Lung microvascular endothelial cell (primary cell): ENCODE measurements at regions not wholly inside any gene's neighbourhood (a gene's known extent, or its start where the extent isn't known, plus 50 kb on each side); places are given as distances from the start of the nearest gene placed in this dataset.
"Not testable (repeated sequence)": the region's sequence is repeated elsewhere in the genome, so short reads cannot be mapped to it uniquely, and the experiment has no call there.

ENCODE experiments used
- DNase-seq, 2 donors: peaks; one replicate each; pipeline versions ENCODE4 v3.0.0 to v3.0.0-alpha.2; 2010; ENCODE audit warnings: low read depth in 2 of 2

DNA sequence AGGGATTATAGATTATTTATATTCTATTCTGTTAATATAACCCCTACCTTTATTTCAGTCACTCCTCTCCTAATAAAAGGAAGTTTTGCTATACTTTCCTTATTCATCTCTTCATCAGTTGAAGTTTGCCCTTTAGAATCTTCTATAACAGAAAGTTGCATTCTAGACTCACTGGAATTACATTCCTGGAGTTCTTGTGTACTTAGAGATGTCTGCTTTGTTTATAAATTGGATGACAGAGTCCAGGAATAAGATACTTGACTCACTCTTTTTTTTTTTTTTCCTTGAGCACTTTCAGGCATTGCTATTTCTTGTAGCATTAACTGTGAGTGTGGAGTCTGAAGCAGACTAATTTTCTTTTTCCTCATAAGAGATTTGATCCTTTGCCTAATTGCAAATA, 640.8 kb downstream of the XPNPEP1 start:
- DNase-seq, result no peak

DNA sequence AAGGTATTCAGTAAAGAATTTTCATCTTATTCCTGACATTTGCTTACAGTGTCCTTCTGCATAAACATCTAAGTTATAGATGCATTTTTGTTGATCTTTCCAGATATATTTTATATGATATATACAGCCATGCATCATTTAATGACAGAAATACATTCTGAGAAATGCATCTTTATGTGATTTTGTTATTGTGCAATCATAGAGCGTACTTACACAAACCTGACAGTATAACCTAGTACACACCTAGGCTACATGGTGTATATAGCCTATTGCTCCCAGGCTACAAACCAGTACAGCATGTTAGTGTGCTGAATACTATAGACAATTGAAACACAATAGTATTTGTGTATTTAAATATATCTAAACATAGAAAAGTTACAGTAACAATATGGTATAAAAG, 642.0 kb downstream of the XPNPEP1 start:
- no peak for DNase-seq

DNA sequence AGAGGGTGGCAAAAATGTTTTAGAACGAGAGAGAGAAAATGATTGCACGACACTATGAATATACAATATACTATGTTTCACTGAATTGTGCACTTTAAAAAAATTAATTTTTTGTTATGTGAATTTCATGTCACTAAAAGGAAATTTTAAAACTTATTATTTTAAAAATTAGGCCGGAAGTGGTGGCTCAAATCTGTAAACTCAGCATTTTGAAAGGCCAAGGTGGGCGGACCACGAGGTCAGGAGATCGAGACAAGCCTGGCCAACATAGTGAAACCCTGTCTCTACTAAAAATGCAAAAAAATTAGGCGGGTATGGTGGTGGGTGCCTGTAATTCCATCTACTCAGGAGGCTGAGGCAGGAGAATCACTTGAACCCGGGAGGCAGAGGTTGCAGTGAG, 642.5 kb downstream of the XPNPEP1 start:
- DNase-seq, result no peak

DNA sequence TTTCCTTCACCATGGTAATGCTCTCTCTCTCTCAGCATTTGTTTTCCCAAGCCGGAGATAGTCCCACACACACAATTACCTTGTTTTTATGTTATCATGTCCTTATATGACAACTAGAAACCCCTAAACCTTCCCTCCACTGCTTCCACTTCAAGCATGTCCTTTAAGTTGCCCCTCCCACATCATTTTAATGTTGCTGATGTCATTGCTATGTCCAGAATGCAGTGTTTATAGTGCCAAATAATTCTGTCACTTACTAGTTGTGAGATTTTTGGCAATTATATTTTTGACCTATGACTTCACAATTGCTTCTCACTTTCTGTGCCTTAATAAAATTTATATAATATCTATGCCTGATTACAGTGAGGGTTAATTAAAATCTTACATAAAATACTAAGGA, 645.9 kb downstream of the XPNPEP1 start:
- DNase-seq, result no peak

DNA sequence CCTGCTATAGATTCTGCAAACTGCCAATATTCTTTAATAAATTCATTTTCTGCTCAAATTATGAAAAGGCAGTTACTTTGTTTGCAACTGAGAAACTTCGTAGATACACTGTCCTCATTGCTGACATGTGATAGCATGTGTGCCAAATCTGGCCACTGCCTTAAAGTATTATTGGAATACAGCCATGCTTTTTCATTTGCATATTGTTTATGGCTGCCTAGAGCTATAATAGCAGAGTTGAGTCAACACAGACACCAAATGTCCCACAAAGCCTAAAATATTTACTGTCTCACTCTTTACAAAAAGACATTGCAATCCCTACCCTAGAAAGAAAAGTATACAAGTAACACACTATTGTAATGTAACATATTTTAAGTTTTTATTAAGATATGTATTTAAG, 647.4 kb downstream of the XPNPEP1 start:
- DNase-seq, result no peak

DNA sequence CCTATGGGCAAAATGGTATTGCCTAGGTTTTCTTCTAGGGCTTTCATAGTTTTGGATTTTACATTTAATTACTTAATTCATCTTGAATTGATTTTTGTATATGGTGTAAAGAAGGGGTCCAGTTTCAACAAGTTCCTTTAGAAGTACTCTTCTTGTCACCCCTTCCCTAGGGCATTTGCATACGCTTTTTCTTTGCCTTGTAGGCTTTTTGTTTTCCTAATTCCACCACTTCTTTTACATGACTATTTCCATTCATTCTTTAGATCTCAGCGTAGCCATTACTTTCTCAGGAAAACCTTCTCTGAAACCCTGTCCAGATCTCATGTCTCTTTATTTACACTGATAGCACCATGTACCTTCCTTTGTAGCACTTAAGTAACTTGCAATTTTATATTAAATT, 648.6 kb downstream of the XPNPEP1 start:
- no peak for DNase-seq

DNA sequence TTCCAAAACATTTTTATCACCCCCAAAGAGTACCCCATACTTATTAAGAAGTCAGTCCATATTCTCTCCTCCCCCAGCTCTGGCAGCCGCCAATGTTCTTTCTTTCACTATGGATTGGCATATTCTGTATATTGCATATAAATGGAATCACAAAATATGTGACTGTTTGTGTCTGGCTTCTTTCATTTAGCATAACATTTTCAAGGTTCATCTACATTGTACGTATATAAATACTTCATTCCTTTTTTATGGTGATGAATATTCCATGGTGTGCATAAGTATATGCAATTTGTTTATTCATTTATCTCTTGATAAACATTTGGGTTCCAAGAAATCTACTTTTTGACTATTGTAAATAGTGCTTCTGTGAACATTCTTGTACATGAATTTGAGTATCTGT, 653.1 kb downstream of the XPNPEP1 start:
- no peak for DNase-seq

DNA sequence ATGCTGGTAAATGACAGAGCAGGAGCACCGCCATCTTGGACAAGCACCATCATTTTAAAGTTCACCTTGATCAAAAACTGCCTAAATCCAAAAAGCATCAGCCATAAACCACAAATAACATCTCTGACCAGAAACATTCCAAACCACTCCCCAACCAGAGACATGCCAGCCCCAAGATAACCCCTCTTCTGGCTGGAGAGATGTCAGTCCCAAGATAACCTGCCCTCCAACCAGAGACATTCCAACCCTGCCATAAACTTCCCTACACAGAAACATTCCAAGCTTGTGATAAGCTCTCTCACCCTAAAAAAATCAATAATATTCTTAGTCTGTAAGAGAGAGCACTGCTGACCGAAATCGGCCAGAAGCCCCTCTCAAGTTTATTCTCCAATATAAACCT, 659.3 kb downstream of the XPNPEP1 start:
- DNase-seq, result no peak

DNA sequence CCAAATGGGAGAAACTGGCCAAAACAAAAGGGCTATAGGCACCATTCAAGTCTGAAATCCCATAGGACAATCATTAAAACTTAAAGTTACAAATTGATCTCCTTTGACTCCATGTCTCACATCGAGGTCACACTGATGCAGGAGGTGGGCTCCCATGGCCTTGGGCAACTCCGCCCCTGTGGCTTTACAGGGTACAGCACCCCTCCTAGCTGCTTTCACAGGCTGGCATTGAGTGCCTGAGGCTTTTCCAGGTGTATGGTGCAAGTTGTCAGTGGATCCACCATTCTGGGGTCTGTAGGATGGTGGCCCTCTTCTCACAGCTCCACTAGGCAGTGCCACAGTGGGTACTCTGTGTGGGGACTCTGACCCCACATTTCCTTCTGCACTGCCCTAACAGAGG, 662.1 kb downstream of the XPNPEP1 start:
- no peak for DNase-seq

DNA sequence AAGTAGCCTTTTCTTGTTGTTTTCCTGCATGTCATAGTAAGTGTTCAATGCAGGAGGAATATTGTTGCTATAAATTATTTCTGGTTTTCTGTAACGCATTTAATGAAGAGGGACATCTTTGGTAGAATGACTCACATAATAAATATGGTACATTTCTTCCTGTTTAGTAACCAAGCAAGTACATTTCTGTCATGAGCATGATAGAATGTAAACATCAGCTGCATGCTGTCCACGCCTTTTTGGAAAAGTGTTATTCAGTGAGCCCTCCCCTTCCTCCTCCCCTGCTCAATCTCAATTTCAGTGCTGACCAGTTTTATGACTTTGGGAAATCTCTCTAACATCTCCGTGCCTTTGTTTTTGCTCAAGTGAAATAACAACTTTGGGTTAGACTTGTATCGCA, 664.0 kb downstream of the XPNPEP1 start:
- DNase-seq, result no peak

DNA sequence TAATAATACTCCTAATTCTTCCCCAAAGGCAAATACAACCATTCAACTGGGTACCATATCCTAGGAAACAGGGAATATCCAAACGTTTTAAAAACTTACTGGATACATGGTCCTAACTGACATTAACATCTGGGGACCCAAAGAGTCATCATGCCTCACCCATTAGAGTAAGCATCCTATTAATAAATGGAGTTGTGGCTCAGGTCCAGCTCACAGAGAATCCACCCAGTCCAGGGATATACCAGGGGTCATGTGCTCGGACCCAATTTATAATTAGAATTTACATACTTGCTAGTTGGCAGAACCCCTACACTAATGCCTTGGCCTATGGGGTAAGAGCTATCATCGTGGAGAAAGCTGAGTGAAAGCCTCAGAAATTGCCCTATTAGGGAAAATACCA, 670.0 kb downstream of the XPNPEP1 start:
- no peak for DNase-seq

DNA sequence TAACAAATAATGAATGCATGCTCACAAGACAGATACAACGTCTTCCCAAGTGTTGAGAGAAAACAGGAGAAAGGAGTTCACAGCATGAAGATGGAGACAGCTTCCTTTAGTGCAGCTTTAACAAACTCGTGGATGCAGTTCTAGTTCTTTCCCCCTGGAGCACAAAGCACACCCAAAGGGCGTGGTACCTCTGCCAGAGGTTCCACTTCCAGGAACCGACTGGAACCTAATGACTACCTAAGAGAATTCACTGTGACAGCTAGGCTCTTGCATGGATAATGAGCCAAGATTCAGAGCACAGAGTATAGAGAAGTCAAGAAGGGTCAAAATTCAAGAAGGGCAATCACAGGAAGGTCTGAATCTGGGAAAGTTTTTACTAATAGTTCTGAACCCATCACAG, 673.2 kb downstream of the XPNPEP1 start:
- no peak for DNase-seq

DNA sequence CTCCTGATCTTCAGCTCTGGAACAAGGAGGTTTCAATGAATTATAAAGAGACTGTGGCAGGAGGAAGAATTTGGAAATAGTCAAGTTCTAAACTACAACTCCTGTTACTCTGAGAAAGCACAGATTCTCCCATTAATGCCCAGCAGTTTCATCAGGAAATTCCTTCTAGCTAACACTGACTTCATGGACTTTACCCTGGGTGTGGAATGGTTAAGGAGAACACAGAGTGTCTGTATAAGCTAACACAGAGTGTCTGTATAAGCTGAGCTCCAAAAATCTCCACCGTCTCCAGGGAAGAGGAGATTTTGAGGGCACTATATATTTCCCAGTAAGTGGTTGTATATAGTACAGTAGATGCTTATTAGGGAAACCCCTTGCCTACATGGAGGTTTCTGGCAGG, 675.5 kb downstream of the XPNPEP1 start:
- no peak for DNase-seq

DNA sequence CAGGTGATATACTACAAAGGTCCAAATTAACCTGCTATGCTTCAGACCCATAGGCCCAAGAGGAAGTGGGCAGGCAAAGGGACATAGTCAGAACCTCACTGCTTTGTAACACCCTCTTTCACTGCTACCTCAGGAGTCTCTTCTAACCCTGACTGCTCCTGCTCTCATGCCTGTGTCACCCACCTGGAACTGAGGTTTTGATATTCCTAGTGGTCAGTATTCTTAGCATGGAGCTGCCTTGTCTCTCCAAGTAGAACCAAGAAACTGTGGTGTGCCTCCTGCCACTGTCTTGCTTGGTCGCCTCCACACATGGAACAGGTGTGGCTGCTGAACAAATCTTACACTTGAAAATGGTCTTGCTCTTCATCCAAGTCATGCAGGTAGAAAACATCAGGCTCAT, 677.5 kb downstream of the XPNPEP1 start:
- DNase-seq, result no peak

DNA sequence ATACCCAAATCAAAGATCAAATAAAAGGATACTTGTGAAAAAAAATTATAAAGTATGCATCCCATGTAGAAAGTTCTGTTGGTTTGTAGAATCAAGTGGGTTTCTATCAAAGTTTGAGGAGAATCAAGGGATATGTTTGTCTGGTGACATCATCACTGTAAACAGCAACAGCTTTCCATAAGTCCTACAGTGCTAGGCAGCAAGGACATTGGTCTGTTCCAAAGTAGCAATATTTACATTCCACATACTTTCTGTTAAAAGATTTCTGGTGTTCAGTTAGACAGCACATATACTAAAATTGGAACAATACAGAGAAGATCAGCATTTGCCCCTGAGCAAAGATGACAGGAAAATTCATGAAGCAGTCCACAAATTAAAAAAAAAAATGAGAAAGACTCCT, 683.9 kb downstream of the XPNPEP1 start:
- DNase-seq, result no peak

DNA sequence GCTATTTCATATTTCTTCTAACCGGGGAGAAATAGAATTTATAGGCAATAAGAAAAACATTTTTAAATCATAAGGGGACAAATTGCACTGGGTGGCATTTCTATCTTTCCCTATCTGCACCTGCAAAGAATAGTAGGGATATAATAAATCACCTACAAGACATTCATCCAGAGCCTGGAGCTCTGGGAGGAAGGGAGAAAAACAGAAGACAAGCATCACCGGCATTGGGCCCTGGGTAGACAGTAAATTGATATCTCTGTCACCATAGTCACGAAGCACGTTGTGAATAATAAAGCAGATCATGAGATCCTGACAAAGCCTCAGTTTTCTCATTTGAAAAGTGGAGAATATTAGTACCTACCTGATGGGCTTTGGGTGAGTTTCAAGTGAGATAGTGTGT, 685.6 kb downstream of the XPNPEP1 start:
- DNase-seq, result no peak

DNA sequence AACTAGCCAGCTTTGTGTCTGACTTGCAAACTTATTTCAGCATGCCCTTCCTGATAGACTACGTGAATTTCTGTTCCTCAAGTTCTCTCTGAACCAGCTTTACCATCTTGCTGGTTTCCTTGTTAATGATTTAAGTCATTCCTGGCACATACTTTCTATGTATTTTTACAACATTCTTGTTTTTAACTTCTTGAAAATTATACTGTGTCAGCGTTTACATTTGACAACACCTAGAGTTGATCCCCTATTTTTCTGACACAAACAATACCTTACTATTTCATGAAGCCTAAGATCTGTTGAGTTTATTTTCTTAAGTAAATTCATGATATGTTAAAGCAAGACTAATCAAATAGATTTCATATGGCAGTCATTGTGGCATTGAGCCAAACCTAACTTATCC, 686.3 kb downstream of the XPNPEP1 start:
- DNase-seq, result no peak

DNA sequence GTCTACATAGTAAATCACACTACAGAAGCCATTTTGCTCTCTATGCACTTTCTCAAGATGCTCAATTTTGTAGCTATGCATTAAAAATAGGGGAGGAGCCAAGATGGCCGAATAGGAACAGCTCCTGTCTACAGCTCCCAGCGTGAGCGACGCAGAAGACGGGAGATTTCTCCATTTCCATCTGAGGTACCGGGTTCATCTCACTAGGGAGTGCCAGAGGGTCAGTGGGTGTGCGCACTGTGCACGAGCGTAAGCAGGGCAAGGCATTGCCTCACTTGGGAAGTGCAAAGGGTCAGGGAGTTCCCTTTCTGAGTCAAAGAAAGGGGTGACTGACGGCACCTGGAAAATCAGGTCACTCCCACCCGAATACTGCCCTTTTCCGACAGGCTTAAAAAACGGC, 699.8 kb downstream of the XPNPEP1 start:
- DNase-seq, result not testable (repeated sequence)

DNA sequence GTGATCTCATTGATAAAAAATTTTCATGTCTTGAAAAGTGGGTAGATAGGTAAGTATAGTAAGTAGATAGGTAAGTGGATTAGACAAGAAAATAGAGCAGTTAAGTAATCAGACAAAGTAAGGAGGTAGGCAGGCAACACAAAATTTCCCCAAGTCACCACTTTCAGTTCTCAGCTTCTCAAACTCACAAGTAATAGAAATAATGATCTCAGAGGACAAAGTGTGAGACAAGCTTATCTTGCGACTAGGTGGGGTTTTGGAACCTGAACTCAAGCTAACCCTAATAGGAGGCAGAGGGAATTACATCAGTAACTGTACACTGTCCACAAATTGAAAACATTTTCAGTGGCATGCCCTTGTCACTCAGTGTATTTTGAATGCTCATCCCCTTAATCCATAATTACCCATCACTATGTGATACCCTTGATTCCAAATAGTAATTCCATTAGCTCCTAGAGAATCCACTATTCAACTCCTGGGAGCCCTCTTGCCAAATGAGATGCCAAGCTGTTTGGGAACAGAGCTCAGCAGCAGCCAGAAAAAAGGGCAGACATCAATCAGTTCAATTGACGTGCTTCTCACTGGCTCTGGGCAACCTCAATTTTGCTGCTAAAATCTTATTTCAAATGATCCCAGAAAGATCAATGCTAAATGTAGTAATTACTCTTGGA, 703.2 kb downstream of the XPNPEP1 start:
- DNase-seq, result no peak

DNA sequence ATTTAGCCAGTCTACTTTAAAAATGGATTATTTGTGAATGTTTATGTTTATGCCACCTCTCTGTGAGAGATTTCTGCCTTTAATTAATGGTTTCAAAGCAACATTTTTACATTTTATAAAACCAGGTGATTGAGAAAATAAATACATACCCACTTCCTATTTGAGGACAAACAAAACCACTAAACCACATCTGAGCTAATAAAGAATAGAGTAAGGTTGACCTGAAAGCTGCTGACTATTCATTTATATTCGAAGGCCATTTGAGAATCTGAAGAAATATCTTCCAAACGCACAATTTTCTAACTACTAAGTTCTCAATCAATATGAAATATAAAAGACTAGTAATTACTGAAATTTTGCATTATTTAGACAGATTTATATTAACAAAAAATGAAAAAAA, 705.1 kb downstream of the XPNPEP1 start:
- no peak for DNase-seq

DNA sequence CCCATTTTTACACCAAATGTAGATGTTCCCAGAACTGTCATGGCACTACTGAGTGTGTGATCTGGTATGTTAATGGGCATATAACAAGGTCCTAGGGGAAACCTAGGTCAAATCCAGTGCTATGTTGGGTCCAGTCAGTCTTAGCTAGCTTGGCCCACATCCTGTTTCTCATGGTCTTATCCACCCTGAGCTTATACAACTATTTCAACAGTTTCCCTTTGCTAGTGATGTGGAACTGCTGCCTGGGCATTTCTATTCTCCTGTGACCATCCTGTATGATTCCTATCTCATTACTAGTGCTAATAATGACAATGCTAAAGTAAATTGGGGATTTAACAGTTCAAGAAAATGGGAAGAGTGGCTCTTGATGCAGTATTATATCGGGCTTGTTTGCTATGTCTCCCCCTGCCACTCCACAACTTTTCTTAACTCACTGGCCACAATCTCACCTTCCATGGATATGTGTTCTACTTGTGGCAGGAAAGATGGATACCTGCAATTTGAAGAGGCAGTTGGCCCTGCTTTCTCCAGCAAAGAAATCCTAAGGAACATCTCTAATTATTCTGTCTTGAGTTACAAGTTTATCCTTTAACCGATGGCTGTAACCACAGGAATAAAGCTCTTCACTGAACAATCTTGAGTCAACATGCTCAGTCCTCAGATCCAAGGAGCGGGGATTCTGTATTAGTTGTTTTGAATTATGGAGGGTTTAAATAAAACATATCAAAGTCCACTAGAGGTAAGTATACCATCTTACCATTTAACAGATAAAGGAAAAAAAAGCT, 707.8 kb downstream of the XPNPEP1 start:
- DNase-seq, result no peak

DNA sequence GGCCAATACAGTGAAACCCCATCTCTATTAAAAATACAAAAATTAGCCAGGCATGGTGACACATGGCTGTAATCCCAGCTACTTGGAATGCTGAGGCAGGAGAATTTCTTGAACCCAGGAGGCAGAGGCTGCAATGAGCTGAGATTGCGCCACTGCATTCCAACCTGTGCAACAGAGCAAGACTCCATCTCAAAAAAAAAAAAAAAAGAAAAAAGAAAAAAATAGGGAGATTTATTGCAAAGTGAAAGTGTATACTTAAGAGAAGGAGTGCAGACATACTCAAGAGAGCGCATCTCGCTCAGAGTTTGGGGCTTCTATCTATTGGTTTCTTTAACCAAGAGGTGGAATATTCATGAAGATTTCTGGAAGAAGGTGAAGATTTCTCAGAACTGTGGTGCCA, 708.4 kb downstream of the XPNPEP1 start:
- DNase-seq, result not testable (repeated sequence)

DNA sequence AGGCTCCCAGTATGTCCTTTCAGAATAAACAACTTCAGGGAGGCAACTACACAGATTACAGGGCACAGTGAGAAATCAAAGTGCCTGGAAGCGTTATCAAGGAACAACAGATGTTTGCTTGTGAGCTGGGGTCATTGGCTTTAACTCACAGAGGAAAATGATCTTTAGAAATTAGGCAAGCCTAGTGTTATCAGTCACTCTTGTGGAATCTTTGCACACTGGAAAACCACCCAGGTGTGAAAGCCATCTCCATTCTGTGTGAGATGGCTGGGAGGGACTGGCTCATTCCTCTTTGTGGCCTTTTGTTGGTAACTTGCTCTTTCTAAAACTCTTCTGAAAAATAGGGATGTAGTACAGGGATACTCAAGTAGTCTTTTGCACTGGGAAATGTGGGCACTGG, 716.0 kb downstream of the XPNPEP1 start:
- DNase-seq, result no peak
